ENCODE measurements at regions not wholly inside any gene's neighbourhood (a gene's known extent, or its start where the extent isn't known, plus 50 kb on each side); places are given as distances from the start of the nearest gene placed in this dataset.
"Not testable (repeated sequence)": the region's sequence is repeated elsewhere in the genome, so short reads cannot be mapped to it uniquely, and the experiment has no call there.

DNA sequence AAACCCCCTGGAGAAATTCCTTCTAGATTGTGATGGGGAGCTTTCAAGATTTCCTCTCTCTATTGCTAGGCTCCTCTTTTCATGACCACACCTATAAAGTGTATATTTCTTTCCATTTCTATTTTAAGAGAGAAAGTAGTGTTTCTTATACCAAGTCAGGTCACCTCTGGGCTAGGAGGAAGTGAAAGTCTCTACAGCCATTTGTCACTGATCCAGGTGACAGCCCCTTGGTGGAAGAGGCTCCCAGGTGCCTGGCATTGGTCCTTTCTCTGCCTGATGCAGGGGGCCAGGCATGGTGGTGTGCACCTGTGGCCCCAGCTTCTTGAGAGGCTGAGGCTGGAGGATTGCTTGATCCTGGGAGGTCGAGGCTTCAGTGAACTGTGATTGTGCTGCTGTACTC lies 64.7 kb downstream of the DHCR7 start:
- no peaks in the 10 kb centered on the region for H3K4me1 Mint-ChIP-seq
- H3K27me3 Mint-ChIP-seq, result peaks cover 38% of the 10 kb centered on the region
- H3K9me3 Mint-ChIP-seq, result peaks cover 4% of the 10 kb centered on the region
- DNase-seq, result no peak
- H3K27ac Mint-ChIP-seq, result no peak overlapping the region
- no peak overlapping the region for H3K4me3 Mint-ChIP-seq
- H3K36me3 Mint-ChIP-seq, result peaks cover 1% of the 10 kb centered on the region

DNA sequence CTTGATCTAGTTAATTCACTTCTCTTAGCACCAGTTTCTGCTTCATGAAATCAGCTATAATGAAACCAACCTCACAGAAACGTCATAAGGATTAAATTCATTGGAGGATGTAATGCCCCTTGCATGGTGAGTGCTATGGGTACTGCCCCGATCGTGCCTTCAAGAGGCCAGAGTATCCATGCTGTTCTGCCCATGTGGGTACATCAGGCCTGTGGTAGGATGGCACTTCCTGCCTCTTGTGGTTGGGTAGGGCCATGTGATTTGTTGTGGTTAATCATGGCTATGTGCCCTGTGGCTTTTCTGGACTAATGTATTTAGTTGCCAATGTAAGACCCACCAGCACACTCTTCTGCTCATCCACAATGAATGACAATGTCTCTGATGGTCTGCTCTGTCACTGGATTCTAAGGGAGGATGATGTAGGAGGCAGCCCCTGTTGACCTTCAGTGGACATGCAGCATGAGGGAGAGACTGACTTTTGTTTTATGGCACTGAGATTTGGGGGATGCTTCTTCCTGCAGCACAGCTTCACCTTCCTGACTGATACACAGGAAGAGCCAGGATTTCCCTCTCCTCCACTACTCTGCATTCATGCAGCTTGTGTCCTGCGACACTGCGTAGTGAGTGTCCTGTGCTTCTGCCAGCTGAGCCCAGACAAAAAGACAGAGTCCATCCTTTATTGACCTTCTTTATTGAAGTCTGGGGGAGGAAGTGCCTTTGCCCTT lies 66.2 kb downstream of the DHCR7 start:
- Mint-ChIP-seq H3K4me3 (no peak overlapping the region), H3K4me1 (no peaks in the 10 kb centered on the region), H3K27ac (no peak overlapping the region), H3K27me3 (peaks cover 26% of the 10 kb centered on the region), H3K36me3 (peaks cover 1% of the 10 kb centered on the region), H3K9me3 (peaks cover 3% of the 10 kb centered on the region)
- no peak for DNase-seq

DNA sequence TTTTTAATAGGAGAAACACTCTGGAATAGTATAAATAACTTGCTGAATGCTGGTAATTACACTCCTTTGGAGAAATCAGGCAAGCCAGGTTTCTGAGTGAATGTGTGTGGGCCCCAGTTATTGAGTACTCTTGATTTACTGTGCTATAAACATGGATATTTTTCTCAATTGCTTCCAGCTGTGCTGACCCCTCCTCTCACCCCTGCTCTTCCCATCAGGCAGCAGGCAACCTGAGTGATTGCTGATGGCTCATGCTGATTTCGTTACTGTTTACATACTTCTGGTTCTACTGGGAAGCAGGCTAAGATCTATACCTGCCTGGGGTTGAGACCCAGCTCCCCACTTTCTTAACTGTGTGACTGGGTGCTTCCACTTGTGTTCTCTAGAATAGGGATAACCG lies 68.5 kb downstream of the DHCR7 start:
- Mint-ChIP-seq H3K27me3 (peaks cover 28% of the 10 kb centered on the region), H3K4me3 (no peak overlapping the region), H3K36me3 (peaks cover 1% of the 10 kb centered on the region), H3K4me1 (no peaks in the 10 kb centered on the region), H3K27ac (no peak overlapping the region), H3K9me3 (peaks cover 8% of the 10 kb centered on the region)
- no peak for DNase-seq

DNA sequence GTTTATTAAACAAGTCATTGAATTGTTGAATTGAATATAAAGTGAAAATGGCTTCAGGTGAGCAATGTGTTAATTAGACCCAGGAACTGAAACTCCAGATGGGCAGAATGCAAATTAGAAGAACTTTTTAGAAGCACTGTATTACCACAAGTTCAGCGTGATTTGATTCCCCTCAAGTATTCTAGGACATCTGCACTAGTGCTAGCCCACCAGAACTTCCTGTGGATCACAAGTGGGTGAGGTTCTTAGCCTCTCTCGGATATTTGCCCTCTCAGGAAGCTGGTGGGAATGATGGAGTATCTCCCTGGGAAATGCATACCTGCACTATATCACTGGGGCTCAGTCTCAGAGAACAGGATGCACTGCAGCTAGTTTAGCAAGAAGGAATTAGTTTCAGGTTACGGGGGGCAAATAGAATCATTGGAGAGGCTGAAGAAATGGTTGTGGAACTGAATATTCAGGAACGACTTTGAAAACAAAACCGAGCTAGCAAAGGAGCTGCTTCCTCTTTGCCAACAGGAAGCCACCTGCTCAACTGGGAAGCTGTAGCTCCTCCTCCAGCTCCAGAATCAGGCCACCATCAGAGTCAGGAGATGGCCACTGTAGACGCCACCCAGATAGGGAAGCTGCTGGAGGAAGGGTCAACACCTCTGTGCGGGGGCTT lies 74.3 kb downstream of the DHCR7 start:
- DNase-seq, result no peak
- Mint-ChIP-seq H3K36me3 (no peaks in the 10 kb centered on the region), H3K4me1 (peaks cover 4% of the 10 kb centered on the region), H3K9me3 (peaks cover 7% of the 10 kb centered on the region), H3K27ac (no peak overlapping the region), H3K4me3 (no peak overlapping the region), H3K27me3 (peaks cover 11% of the 10 kb centered on the region)

DNA sequence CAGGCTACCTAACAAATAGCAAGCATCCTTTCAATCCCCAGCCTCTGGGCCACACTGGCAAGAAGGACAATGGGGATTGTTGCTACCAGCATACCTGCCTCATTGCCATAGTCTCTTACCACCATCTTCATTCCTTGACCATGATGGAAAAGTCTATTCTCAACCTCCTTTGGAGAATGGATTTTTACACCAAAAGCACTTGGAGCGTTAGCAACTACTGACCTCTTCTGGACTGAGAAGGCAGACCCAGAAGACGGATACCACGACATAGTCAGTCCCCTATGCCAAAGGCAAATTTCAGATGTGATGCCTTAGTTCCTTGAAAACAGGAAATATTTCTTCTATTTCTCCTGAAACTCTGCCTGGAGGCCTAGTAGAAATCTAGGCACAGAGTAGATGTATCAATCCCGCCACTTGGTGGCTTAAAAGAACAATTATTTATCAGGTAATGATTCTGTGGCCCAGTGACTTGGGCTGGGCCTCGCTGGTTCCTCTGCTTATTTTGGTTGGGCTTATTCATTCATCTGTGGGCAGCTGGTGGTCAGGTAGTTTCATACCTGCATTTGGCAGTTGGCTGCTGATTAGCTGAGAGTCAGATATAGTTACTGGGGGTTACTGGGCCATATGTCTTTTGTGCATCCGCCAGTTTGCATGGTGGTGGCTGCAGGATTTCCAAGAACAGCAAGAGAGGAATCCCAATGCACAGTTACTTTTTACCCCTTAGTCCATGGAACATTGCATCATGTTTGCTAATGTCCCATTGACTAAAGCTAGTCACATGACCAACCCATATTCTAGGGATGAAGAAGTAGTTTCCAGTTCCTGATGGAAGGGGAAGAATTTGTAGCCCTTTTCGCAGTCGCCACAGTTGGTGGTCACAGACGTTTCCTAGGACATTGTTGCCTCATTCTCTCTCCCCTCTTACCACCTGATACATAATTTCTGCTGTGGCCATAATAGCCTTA lies 75.2 kb downstream of the DHCR7 start:
- no peak overlapping the region for H3K4me3 Mint-ChIP-seq
- DNase-seq, result no peak
- H3K9me3 Mint-ChIP-seq, result peaks cover 7% of the 10 kb centered on the region
- no peak overlapping the region for H3K27ac Mint-ChIP-seq
- H3K27me3 Mint-ChIP-seq, result peaks cover 8% of the 10 kb centered on the region
- no peaks in the 10 kb centered on the region for H3K36me3 Mint-ChIP-seq
- peaks cover 4% of the 10 kb centered on the region for H3K4me1 Mint-ChIP-seq

DNA sequence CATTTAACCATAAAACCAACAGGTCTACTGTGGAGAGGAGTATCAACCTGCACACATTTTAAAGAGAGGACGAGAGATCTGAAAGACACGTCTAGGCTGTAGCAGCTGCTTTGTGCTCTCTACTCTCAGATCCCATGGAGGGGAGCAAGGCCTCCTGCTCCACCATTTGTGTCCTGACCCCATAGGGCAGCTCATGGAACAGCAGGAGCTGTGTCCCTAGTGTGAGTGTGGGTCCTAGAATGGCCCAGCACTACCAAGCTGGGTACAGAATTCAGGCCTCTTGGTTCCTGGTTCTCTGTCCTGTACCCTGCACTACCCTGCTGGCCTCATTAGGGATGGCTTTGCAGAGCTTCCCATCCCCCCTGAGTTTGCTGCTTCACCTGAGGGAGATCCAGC lies 76.5 kb downstream of the DHCR7 start:
- no peak for DNase-seq
- Mint-ChIP-seq H3K36me3 (no peaks in the 10 kb centered on the region), H3K9me3 (peaks cover 4% of the 10 kb centered on the region), H3K27me3 (peaks cover 8% of the 10 kb centered on the region), H3K27ac (no peak overlapping the region), H3K4me1 (peaks cover 4% of the 10 kb centered on the region), H3K4me3 (no peak overlapping the region)

DNA sequence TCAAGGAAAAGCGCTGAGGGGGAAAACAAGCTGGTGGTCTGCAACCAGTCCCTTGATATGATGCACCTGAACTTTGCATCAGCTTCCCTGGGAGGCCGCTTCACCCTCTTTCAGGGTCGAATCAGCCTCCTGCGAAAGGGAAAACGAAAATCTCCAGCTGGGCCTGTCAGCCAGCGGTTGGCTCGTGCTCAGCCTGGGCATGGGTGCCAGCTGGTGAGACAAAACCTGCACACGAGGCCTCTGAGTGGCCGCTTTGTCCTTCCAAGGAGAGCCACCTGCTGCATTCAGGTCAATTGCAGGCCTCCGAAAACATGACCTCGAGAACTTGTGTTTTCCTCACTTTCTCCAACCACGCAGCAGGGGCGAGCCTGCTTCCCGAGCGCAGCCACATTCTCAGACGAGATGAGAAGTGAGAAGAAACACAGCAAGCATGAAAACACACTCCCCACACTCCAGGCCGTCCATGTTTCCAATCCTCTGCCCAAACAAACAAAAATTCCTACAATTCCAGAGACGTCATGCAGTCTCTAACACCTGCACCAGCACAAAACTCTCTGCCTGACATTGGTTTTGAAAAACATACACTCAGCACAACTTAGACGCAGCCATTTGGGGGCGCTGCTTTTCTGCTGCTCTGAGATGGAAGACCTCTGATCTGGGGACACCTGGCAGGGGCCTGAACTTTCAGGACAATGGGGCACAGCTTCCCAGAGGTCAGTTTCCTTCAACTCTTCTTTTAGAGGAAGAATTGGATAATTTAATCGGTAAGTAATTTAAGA lies 77.1 kb downstream of the DHCR7 start:
- Mint-ChIP-seq H3K4me1 (peaks cover 4% of the 10 kb centered on the region), H3K27me3 (peaks cover 8% of the 10 kb centered on the region), H3K9me3 (peaks cover 1% of the 10 kb centered on the region), H3K36me3 (no peaks in the 10 kb centered on the region), H3K4me3 (no peak overlapping the region), H3K27ac (no peak overlapping the region)
- no peak for DNase-seq

DNA sequence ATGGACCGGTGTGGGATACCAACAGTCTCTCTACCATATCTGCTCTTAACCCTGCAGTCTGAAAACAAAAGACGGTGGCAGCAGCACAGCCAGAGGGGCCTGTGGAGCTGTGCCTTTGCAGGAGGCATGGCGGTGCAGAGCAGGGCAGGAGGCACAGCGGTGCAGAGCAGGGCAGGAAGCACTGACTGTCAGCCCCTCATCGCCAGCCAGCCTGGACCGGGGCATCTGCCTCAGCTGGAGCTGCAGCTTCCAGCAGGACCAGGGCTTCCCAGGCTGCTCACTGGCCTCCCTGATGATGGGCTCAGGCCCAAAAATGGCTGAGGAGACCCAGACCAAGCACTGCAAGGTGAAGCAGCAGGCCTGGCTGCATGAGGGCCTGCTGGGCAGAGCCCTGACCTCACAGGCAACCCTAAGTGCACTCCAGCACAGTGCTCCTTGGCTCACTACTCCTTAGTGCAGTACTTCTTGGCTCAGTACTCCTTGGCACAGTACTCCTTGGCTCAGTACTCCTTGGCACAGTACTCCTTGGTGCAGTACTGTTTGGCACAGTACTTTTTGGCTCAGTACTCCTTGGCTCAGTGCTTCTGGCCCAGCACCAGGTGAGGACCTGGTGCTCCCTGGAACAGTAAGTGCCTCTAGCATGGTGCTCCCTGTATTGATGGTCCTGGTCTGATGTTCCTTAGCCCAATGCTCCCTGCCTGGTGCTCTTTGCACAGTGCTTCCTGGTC lies 78.0 kb downstream of the DHCR7 start:
- no peak for DNase-seq
- no peak overlapping the region for H3K4me3 Mint-ChIP-seq
- no peaks in the 10 kb centered on the region for H3K9me3 Mint-ChIP-seq
- no peak overlapping the region for H3K27ac Mint-ChIP-seq
- H3K4me1 Mint-ChIP-seq, result peaks cover 4% of the 10 kb centered on the region
- H3K36me3 Mint-ChIP-seq, result no peaks in the 10 kb centered on the region
- H3K27me3 Mint-ChIP-seq, result peaks cover 6% of the 10 kb centered on the region

DNA sequence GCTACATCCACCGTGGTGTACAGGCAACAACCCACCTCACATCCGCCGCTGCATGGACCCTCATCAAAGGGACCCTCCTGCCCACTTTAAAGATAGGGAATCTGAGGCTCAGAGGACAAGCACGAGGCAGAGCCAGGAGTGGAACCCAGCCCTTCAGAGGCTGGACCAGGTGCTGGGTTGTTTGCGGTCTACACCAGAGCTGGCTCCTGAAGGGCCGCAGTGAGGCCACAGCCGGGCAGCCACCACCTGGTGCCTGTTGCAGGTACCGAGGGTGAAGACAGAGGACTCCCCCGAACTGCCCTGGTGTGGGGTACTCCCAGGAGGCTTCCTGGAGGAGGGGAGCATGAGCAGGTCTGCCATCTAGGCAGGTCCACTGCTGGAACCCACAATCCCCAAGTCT lies 78.8 kb downstream of the DHCR7 start:
- peaks cover 4% of the 10 kb centered on the region for H3K4me1 Mint-ChIP-seq
- no peaks in the 10 kb centered on the region for H3K27me3 Mint-ChIP-seq
- H3K36me3 Mint-ChIP-seq, result no peaks in the 10 kb centered on the region
- no peaks in the 10 kb centered on the region for H3K9me3 Mint-ChIP-seq
- no peak overlapping the region for H3K4me3 Mint-ChIP-seq
- no peak for DNase-seq
- H3K27ac Mint-ChIP-seq, result no peak overlapping the region

DNA sequence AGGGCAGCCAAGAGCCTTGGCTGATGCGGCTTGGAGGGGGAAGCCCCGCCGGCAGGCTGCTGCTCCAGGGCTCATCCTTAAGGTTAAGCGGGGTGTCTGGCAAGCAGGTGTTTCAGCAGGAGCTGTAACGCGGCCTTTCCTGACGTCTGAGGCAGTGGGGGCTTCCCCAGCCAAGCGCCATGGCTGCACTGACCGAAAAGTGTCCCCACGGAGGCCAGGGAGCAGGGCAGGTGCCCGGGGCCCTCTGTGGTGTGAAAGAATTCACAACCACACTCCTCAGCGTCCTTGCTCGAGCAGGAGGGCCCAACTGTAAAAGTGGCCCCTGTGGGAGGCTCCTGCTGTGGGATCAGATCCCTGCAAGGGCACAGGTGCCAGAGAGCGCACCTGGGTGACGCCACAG lies 79.2 kb downstream of the DHCR7 start:
- H3K4me3 Mint-ChIP-seq, result no peak overlapping the region
- H3K27me3 Mint-ChIP-seq, result no peaks in the 10 kb centered on the region
- H3K36me3 Mint-ChIP-seq, result no peaks in the 10 kb centered on the region
- no peak overlapping the region for H3K27ac Mint-ChIP-seq
- H3K9me3 Mint-ChIP-seq, result no peaks in the 10 kb centered on the region
- no peak for DNase-seq
- H3K4me1 Mint-ChIP-seq, result peaks cover 3% of the 10 kb centered on the region

DNA sequence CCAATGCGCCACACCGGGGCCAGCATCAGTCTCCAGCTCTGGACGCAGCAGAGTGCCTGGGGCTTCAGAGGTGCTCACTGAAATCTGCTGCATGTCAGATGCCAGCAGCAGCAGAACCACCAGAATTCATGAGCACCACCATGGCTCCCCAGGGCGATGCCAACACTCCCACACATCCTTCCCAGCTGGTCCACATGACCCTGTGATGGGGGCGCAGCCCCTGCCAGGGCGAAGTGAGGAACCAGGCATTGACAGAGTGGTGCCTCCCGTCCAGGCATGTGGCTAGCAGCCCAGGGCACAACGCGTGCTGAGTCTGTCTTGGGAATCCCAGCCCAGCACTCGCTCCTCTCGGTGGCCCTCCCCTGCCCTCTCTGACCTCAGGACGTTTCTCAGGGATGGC lies 80.4 kb downstream of the DHCR7 start:
- Mint-ChIP-seq H3K27ac (no peak overlapping the region), H3K9me3 (no peaks in the 10 kb centered on the region), H3K4me1 (no peaks in the 10 kb centered on the region), H3K27me3 (no peaks in the 10 kb centered on the region), H3K4me3 (no peak overlapping the region), H3K36me3 (no peaks in the 10 kb centered on the region)
- DNase-seq, result no peak

DNA sequence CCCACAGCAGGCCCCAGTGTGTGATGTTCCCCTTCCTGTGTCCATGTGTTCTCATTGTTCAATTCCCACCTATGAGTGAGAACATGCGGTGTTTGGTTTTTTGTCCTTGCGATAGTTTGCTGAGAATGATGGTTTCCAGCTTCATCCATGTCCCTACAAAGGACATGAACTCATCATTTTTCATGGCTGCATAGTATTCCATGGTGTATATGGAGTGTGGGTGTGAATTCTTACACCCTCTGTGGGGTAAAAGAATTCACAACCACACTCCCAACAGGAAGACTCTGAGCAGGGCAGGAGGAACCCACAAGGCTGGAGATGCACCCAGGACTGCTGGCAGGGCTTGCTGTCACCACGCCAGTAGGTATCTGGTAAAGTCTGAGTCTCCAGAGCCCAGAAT lies 80.9 kb downstream of the DHCR7 start:
- not testable (repeated sequence) for H3K9me3 Mint-ChIP-seq, H3K4me3 Mint-ChIP-seq, H3K27ac Mint-ChIP-seq, DNase-seq, H3K36me3 Mint-ChIP-seq, H3K27me3 Mint-ChIP-seq, H3K4me1 Mint-ChIP-seq

DNA sequence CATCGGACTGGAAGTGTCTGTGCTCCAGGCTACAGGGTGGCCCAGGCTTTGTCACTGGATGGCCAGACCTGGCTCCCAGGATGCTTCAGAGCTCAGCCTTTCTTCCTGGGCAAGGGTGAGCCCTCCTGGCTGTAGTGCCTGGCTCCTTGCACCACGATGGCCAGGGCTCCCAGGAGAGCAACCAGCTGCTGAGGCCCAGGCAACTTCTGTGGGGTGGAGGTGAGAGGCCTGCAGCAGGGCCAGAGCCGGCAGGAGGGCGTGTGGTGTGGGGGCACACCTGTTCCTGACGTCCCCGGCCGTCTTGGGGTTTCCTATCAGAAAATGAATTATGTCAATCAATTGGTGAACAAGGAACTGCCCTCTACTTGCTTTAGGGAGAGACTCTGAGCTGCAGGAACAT lies 82.1 kb downstream of the DHCR7 start:
- H3K27ac Mint-ChIP-seq, result no peak overlapping the region
- no peaks in the 10 kb centered on the region for H3K36me3 Mint-ChIP-seq
- no peaks in the 10 kb centered on the region for H3K9me3 Mint-ChIP-seq

DNA sequence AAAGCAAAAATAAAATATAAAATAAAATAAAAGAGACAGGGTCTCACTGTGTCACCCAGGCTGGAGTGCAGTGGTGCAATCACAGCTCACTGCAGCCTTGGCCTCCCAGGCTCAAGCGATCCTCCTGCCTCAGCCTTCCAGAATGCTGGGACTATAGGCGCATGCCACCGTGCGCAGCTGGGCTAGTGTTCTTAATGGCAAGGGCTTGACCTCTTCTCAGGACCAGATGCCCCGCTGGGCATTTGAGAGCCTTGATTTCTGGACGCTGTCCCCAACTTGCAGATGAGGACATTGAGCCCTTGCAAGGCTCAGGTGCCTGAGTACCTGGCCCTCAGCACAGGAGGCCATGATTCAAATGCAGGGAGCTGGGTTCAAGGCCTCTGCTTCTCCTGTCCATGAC lies 82.6 kb downstream of the DHCR7 start:
- DNase-seq, result no peak
- no peaks in the 10 kb centered on the region for H3K27me3 Mint-ChIP-seq
- H3K27ac Mint-ChIP-seq, result no peak overlapping the region
- no peaks in the 10 kb centered on the region for H3K36me3 Mint-ChIP-seq
- no peaks in the 10 kb centered on the region for H3K4me1 Mint-ChIP-seq
- H3K4me3 Mint-ChIP-seq, result no peak overlapping the region
- no peaks in the 10 kb centered on the region for H3K9me3 Mint-ChIP-seq

More for the DNA sequence above, 82.1 kb downstream of the DHCR7 start:
- H3K4me1 Mint-ChIP-seq, result no peaks in the 10 kb centered on the region
- DNase-seq, result no peak
- H3K27me3 Mint-ChIP-seq, result no peaks in the 10 kb centered on the region
- H3K4me3 Mint-ChIP-seq, result no peak overlapping the region
